NCI-H1694 (cell line): ENCODE measurements at regions not wholly inside any gene's neighbourhood (a gene's known extent, or its start where the extent isn't known, plus 50 kb on each side); places are given as distances from the start of the nearest gene placed in this dataset.
"Not testable (repeated sequence)": the region's sequence is repeated elsewhere in the genome, so short reads cannot be mapped to it uniquely, and the experiment has no call there.

ENCODE experiments used
- DNase-seq: peaks from one replicate; lab custom pipeline; 2025; lab: John Stamatoyannopoulos, UW

DNA sequence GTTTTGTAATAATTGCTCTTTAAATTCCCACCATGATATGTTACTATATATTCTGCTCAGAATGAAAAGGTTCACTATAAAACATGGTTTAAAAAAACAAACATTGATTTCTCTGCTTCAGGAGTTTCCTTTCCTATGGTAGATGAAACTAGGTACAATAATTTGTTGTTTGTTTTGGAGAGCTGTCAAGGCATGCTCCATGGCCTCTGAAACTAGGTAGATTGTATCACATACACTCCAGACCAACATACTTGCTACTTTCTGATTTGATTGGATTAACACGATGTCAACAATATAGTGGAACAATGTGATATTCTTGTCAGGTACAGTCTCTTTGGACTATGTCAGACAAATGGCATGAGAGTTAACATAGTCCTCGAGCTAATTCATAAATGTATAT lies 452.7 kb upstream of the CDH9 start:
- no peak for DNase-seq

DNA sequence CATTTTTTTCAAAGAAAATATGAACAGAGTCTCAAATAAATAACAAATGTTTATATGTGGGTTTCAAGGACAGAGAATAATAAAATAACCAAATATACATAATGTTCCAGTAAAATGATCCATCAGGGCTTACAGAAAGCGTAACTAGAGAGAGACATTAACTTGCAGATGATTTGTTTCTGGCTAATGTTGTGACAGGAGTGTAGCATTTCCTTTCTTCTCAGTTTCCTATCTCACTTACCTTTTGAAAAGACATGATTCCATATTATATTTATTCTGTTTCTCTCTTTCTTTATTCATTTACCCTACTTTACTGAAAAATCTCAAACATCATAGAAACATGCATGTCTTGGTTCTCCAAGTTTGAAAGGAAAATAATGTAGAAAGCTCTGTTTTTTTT lies 451.3 kb upstream of the CDH9 start:
- no peak for DNase-seq

DNA sequence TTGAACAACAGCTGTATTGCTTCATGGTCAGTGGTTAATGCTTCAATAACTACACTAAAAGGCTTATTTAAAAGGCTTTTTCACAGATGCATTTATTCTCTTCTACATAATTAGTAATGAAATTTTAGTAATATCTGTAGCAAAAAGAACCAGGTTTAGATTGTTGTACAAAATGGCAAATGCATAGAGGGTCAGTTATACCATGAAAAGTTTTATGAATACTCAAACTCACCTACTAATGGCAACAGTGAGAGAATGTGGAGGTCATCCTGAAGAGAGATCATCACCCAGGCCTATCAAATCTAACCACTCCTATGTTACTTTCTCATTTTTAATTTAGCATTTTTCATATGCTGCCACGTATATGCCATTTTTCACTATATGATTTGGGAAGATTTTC lies 444.3 kb upstream of the CDH9 start:
- no peak for DNase-seq

DNA sequence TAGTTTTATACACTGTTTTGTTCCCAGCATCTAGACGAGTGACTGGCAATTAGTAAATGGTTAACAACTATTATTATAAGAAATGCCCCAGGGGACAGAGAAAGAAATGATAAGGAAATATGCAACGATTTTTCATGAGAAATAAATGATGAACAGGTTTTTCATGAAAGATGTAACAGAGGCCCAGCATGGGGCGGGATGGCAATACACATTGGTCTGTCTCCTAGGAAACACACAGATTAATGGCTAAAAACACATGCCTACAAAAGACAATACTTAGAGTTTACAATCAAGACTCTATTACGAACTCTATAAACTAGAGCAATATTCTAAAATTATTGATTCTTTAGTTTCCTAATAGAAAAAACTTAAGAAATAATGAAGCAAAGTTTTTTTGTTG lies 441.5 kb upstream of the CDH9 start:
- no peak for DNase-seq

DNA sequence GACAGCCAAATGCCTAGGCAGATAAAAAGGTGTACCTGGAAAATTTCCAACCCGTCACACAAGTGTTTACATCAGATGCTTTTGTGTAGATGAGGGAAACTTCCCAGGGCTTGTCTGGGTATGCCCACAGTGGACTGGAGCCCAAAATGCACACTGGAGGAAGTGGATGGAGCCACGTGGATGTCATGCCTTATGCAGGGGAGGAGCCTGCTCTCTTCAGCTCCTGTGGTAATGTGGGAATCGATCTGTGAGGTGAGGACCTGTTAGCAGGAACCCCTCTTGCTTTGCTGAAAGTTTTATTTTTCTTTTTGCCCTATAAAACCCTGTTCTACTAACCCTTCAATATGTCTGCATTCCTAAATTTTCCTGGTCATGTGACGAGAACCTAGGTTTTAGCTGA lies 439.2 kb upstream of the CDH9 start:
- no peak for DNase-seq

DNA sequence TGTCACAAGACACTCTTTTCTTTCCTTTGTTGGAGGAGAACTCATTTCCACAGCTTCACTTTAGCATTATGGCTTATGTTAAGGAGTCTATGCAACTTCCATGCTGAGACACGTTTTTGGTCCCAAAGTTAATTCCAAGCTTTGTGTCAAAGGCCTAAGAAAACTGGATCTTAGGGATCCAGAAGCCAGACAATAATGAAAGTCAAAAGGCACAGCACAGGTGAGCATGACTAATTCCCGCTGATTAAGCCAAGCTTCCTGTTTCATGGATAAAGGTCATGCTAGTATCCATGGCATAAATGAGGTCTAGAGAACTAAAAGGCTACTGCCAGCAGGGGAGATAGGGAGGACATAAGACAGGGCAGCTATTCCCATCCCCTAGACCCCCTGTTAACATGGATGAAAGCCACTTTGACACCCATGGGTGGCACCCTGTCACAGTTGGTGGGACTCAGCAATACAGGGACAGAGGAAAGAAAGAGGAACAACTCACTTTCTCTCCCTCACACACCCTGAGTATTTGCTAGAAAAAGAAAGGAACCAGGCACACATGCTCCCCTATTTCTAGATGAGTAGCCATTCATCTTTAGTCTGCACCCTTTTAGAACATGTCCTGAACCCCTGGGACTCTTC lies 438.1 kb upstream of the CDH9 start:
- DNase-seq = no peak

DNA sequence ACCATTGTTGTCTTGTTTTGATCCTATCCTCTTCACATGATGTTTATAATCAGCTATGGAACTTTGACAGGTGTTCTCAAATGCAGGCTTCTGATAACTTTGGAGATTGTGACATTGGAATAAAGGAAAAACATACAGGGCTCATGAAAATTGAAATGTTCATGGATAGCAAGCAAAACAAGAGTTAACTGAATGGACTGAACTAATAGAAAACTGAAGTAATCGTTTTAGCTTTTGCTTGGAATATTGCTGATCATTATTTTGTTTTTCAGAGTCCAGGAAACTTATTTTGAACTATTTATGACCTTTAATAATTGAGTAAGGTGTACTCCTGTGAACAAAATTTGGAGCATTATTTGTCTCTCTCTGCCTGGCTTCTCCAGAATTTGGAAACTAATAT lies 436.7 kb upstream of the CDH9 start:
- DNase-seq = no peak

DNA sequence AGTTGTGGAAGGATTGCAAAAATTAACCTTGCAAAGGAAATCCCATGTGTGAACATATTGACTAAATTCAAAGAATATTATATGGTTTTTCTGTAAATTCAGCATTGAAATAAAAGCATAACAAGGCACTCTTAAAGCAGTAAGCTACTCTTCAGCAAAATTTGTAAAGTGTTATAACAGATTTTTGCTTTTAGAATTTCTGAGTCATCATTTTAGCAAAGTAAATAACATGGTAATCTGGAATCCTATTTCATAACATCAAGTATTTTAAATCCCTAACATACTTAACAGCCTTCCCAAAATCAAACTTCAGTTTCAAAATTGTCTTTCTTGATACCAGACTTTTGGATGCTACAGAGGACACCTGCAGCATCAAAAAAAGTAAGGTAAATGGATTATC lies 436.0 kb upstream of the CDH9 start:
- no peak for DNase-seq

DNA sequence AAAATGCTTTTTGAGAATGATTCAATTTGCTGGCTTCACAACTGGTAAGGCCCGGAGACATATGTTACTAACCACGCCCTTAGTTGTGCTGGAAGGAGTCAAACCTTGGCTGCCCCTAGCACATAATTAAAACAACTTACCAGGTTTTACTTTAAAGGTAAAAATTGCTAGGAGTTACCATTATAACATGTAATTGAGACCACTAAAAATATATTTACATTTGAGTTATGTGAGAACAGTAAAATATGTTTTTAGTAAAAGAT lies 435.6 kb upstream of the CDH9 start:
- no peak for DNase-seq

DNA sequence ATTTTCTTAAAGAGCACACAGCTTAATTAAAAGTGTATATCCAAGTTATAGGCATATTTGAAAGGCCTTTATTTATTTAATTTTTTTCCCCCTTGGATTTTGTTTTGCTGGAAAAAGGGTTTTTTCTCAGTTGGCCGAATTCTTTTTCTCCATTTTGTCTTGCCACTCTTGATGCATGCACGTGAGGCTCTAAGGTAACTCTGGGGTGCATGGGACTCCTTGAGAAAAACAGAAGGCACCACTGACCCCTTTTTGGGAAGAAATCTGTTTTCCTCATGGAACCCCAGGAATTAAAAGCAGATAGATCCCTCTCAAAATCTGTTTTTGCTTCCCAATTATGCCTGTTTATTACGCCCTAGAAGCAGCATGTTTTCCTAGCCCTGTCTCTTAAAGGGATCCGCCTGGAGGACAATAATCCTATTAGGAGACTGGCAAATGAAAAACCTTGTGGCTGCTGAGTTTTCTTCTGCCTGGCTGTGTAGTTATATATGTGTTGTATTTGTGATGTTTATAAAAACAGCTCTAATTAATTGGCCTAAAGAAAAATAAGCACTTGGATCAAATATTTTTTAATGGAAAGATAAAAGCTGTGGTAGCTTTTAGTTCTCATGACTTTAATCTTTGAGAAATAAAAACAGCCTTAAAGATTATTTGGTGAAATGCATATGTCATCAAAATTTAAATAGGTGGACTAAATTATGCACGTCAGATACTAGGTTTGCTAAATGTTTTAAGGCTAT lies 435.1 kb upstream of the CDH9 start:
- no peak for DNase-seq

DNA sequence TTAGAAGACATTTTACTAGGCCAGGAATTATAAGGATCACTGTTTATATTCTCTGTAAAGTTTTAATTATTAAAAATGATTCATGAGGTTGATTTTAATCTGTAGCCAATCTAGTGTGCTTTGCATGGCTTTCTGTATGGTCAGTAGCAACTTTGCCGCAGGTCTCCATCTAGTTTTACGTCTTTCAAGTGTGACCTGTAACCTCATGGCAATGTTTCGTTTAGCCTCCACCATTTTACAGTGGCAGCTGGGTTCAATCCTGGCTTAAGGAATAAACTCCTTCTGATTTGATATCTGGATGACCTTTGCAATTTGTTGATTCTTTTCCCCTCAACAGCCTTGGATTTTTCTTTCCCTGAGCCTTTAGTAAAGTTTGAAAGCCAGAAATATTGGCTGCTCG lies 434.5 kb upstream of the CDH9 start:
- no peak for DNase-seq

DNA sequence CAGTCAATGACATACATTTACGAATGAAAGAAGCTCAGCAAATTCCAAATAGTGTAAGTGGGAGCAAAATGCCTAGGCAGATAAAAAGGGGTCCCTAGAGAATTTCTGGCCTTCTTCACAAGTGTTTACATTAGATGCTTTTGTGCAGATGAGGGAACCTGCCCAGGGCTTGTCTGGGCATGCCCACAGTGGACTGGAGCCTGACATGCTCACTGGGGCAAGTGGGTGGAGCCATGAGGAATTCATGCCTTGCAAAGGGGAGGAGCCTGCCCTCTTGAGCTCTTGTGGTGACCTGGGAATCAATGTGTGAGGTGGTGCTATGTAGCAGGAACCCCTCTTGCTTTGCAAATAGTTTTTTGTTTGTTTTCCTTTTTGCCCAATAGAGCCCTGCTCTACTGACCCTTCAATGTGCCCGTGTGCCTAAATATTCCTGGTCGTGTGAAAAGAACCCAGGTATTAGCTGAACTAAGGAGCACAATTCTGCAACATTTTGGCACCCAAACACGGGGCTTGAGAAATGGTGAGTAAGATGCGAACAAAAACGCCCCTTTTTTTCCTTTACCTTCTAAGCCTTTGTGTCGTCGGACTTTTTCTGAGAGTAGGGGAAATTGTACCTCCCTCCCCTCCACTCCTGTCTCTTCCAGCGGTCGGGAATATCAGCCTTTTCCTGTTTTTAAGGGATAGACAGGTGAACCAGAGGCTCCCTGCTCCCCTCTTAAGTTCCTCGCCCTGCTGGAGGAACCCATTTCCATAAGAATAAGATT lies 433.8 kb upstream of the CDH9 start:
- no peak for DNase-seq

DNA sequence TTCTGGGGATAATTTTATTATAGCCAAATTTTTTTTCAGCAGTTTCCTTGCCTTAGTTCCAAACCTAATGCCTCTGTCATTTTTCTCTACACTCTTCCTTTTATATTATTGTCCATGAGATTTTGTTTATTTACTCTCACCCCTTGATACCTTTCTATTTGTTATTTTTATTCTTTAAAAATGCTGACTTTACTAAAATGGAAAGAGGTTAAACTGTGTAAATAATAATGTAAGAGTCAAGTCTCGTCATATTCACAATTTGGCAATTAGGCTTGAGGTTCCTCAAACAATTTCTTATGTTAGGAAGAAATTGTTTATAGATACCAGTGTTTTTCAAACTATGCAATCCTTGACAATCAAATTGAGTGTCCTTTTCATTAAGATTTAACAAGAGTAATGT lies 428.6 kb upstream of the CDH9 start:
- DNase-seq = no peak

DNA sequence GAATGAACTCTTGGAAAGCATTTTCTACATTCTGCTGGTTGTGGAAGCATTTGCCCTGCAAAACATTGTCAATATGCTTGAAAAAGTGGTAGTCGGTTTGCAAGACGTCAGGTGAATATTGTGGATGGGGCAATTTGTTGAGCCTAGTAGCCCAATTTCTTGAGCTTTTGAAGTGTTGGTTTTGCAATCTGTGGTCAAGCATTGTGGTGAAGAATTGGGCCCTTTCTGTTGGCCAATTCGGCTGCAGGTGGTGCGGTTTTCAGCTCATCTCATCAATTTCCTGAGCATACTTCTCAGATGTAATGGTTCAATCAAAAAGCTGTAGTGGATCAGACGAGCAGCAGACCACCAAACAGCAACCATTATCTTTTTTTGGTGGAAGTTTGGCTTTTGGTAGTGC lies 426.8 kb upstream of the CDH9 start:
- no peak for DNase-seq

DNA sequence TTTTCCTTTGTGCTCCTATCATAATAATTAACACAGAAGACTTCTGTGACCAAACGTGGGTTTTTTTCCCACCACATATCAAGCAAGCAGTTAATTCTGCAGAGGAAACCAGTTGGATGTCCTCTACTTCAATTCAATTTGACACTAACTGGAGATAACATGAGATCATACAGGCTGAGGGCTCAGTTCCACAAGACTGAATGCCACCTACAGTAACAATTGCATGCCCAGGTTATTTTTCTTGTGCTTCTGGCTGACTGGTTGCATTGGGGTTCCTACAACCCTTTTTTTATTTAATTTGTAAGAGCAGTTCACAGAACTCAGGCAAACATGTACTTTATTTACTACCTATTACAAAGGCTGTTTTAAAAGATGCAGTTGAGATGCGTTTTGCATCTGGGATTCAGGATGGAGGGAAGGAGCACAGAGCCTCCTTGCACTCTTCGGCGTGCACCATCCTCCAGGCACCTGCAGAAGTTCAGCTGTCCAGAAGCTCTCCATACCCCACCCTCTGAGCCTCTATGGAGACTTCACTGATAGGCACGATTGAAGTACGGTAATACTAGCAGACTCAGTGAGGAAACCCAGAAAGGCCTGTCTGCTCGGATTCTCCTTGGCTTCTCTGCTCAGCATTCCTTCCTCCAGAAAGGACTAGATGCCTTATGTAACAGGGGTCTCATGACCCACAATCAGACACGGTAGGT lies 425.2 kb upstream of the CDH9 start:
- DNase-seq = no peak

DNA sequence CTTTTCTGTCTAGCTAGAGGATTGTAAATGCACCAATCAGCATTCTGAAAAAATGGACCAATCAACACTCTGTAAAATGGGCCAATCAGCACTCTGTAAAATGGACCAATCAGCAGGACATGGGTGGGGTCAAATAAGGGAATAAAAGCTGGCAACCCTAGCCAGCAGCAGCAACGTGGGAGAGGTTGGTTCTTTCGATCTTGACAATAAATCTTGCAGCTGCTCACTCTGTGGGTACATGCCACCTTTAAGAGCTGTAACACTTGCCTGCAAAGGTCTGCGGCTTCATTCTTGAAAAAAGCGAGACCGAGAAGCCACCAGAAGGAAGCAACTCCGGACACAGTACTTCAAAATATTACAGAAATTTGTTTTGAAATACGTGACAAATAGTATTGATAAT lies 424.6 kb upstream of the CDH9 start:
- no peak for DNase-seq

DNA sequence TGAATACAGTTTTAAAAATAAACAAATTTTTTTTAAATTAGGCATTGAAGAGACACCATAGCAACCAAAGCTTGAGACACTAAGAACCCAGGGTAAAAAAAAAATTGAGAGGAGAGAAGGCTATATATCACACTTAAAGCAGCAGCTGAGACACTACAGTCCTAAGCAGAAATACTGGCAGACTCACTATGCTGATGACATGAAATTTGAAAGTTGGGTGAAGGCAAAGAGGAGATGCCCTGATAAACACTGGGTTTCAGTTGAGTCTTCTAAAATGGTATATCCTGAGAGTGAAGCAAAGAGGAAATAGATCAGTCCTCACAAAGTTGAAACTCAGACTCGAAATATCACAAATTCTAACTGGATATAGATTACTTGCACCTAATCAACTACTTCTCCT lies 419.9 kb upstream of the CDH9 start:
- no peak for DNase-seq

DNA sequence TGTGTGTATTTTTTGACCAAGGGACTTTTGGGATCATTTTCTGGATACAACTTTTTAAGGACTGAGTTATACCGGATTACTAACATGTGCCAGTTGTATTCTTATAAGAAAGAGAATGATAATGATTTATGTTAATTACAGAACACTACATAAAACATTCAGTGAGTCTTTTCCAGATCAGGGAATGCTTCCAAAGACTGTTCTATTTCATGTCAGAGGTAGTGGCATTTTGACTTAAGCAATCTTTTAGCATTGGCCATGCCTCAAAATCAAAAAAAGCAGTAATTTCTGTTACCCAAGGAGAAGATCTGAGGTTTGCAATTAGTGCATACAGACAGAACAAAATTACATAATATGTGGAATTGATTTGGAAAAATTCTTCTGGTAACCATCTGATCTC lies 413.0 kb upstream of the CDH9 start:
- no peak for DNase-seq

DNA sequence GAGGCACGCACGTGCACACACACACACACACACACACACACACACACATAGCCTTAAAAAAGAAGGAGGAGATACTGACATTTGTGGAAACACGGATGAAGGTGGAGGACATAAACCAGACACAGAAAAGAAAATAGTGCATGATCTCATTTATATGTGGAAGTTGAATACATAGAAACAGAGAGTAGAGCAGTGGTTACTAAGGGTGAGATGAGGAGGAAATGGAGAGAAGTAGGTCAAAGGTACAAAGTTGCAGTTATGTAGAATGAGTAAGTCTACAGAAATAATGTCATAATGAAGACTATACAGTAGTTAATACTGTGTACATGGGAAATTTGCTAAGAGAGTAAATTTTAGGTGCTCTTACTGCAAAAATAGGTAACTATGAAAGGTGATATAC lies 412.2 kb upstream of the CDH9 start:
- DNase-seq = no peak

DNA sequence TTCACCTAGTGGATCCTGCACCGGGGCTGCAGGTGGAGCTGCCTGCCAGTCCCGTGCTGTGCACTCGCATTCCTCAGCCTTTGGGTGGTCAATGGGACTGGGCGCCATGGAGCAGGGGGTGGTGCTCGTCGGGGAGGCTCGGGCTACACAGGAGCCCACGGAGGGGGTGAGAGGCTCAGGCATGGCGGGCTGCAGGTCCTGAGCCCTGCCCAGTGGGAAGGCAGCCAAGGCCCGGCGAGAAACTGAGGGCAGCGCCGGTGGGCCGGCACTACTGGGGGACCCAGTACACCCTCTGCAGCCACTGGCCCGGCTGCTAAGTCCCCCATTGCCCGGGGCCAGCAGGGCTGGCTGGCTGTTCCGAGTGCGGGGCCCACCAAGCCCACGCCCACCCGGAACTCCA lies 401.0 kb upstream of the CDH9 start:
- not testable (repeated sequence) for DNase-seq

DNA sequence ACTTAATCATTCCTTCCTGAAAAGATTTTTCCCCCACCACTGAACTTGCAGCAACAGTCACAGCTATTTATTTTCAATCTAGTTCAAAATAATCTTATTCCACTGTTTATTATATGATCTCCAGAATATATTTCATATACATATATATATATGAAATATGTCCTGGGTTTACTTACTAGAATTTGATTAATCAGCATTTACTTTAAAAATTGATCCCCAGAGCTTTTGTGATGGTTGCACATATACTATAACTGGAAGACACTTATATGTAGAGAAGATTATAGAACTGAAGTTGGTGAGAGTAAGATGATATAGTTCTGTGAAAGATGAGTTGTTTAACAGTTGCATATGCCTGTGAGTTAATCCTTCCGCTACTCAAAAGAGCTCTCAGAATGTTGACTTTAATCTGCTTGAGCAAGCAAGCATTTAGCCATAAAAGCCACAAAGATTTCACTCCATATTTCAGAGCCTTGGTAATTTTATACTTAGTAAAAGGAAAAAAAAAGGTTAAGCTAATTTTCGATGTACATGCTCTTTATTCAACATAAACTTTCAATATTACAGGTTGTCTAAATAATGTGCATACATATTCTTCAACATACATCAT lies 399.3 kb upstream of the CDH9 start:
- DNase-seq = no peak

DNA sequence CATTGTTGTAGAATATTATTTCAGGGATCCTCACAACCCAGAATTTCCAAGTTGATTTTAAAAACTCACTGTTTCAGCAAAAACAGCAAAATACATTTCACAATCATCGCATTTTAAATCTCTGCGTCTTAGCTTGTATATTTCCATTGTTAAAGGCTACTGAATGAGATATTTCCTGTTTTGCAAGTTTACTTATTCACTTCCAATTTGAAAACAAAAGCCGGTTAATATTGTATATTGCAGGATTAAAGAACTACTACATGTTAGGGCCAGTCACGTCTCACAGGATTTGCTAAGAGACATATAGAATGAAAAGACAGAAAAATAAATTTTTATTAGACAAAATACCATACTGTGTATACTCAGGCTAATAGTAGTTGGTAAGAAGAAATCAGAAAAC lies 395.9 kb upstream of the CDH9 start:
- DNase-seq = no peak

DNA sequence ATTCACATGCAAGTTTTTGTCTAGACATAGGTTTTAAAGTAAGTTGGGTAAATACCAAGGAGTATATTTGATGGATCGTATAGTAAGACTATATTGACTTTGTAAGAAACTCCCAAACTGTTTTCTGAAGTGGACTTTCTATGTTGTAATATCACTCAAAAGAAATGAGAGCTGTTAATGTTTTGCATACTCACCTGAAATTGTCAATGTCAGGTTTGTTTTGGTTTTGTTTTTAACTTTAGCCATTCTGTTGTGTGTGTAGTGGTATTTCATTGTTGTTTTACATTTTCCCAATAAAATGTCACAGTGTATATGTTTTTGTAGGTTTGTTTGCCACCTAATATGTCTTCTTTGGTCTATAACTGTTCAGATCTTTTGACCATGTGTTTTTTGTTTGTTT lies 375.7 kb upstream of the CDH9 start:
- no peak for DNase-seq
